GM19467 (cell line): ENCODE measurements at regions not wholly inside any gene's neighbourhood (a gene's known extent, or its start where the extent isn't known, plus 50 kb on each side); places are given as distances from the start of the nearest gene placed in this dataset.
"Not testable (repeated sequence)": the region's sequence is repeated elsewhere in the genome, so short reads cannot be mapped to it uniquely, and the experiment has no call there.

ENCODE experiments used
- ATAC-seq: cut with Tn5 transposase; IDR thresholded peaks from one replicate; pipeline ENCODE4 v1.9.1; 2021; ENCODE audit warnings: mild to moderate bottlenecking, moderate library complexity; ENCODE audit not compliant: unreplicated experiment

DNA sequence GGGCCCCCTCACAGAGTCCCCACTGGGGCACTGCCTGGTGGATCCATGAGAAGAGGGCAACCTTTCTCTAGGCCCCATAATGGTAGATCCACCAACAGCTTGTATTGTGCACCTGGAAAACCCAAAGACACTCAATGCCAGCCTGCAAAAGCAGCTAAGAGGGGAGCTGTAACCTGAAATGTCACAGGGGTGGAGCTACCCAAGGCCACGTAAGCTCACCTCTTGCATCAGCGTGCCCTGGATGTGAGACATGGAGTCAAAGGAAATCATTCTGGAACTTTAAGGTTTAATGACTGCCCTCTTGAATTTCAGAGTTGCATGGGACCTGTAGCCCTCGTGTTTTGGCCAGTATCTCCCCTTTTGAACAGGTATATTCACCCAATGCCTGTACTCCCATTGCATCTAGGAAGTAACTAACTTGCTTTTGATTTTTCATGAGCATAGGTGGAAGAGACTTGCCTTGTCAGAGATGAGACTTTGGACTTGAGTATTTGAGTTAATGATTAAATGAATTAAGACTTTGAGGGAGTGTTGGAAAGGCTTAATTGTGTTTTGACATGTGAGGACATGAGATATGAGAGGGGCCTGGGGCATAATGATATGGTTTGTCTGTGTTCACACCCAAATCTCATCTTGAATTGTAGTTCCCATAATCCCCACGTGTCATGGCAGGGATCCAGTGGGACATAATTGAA, 900.9 kb upstream of the ROBO1 start:
- ATAC-seq: no peak

DNA sequence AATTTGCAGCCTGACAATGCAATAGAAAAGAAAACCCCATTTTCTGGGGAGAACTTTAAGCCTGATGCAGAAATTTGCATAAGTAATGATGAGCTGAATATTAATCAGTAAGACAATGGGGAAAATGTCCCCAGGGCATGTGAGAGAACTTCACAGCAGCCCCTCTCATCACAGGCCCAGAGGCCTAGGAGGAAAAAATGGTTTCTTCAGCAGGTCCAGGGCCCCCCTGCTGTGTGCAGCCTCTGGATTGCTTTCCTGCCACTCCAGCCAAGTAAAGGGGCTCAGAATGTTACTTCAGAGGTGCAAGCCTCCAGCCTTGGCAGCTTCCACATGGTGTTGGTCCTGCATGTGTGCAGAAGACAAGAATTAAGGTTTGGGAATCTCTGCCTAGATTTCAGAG, 900.3 kb upstream of the ROBO1 start:
- ATAC-seq: no peak

DNA sequence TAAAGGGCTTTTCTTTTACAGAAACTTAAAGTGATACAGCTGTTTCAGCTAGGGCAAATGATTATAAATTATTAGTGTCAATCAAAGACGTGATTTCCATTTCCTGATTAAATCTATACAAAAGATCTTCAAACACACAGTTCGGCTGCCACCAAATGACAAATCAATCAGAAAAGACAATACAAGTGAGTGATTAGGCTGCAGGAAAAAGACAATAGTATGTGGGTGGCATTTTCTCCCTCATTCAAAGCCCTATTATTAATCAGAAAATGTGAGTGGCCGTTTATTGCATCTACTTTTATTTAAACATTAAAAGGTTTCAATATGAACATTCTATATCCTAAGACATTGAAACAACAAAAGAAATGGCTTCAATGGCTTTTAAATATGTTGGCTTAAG, 895.6 kb upstream of the ROBO1 start:
- ATAC-seq: no peak

GRCh38 chr3:80655216-80655615, 887.4 kb upstream of the ROBO1 start:
- no peak for ATAC-seq

DNA sequence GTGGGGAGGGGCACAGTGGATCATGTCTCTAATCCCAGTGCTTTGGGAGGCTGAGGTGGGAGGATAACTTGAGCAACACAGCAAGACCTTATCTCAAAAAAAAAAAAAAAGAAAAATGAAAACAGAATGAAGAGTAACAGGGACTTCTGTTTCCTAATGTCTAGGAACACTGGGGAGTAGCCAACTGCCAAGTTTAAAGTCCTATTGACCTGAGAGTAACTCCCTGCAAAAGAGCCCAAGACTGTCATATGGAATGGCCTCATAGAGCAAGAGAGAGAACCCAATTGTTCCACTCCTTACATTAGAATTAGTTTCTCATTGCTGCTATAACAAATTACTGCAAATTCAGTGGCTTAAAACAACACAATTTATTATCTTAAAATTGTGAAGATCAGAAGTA, 881.4 kb upstream of the ROBO1 start:
- ATAC-seq: no peak

DNA sequence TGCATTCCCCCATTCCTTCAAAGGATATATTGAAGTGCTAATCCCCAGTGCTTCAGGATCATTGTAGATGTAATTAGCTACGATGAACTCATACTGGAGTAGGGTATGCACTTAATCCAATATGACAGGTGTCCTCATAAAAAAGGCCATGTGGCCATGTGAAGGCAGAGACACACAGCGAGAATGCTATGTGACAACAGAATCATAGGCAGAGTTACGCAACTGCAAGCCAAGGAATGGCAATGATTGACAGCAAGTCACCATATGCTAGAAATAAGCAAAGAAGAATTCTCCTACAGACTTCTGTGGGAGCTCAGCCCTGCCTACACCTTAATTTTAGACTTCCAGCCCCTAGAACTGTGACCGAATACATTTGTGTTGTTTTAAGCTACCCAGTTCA, 875.6 kb upstream of the ROBO1 start:
- ATAC-seq: no peak

GRCh38 chr3:80618295-80619256, 850.8 kb upstream of the ROBO1 start:
- no peak for ATAC-seq

GRCh38 chr3:80612366-80612765, 844.6 kb upstream of the ROBO1 start:
- ATAC-seq: no peak

GRCh38 chr3:80608072-80608471, 840.3 kb upstream of the ROBO1 start:
- not testable (repeated sequence) for ATAC-seq

GRCh38 chr3:80606073-80606472, 838.3 kb upstream of the ROBO1 start:
- ATAC-seq: no peak

DNA sequence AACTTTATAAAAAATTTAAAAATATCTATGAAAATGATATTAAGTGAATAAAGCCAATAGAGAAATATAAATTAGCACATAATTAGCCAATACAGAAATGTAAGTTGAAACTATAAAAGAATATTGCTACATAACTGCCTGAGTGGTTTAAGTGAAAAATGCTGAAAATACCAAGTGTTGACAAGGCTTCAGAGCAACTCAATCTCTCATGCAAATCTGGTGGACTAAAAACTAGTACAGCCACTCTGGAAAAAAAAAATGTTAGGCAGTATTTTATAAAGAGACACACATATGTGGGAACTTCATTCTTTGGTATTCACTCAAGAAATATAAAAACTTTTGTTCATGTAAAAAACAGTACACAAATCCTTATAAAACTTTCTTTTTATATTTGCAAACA, 833.7 kb upstream of the ROBO1 start:
- ATAC-seq: no peak

GRCh38 chr3:80592792-80593191, 825.0 kb upstream of the ROBO1 start:
- no peak for ATAC-seq

DNA sequence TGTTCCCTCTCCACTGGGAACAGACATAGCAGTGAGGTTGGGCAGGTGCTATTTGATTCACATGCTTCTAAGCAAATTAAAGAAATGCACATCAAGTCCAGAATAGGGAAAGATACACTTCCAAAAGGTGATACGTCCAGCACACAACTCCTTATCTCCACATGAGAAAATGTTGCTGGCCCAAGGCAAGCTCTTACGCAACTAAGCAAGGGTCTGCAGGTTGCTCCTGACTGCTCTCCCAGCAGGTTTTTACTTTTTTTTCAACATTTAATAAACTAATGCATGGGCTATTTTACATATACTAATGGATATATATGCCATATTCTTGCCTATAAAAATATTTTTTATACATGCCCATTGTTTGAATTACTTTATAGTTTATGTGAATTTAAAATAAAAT, 818.5 kb upstream of the ROBO1 start:
- no peak for ATAC-seq

DNA sequence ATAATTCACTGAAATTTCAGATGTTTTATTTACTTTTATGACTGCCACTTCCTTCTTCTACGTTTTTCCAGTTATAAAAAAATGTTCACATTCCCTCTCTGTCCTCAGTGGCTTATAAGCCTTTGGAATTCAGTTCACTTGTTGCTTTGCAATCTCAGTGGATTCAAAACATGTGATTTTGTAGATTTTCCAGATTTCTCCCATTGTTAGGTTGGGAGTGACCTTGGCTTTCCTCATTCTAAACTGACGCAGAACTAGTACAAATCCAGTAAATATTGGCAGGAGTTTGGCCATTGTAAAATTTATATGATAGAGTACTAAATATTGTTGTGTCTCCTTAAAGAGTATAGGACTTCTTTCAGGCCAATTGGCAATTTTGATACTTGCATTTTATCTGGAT, 812.3 kb upstream of the ROBO1 start:
- ATAC-seq: no peak

DNA sequence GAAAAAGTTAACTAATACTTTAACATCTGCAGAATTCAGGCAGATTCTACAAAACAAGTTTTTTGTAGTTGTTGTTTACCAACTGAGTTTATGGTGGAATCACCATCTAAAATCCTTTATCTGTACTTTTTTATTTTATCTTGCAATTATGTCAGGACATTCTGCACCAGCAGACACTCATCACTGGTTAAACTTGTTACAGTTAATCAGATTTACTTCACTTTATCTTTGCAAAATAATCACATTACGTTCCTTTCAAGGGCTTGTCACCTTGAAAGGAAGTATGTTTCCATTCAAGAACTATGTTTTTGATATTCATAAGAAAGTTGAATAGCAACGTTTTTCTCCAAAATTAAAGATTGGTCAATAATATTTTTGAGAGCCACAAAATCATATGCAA, 796.6 kb upstream of the ROBO1 start:
- no peak for ATAC-seq

- no peak for ATAC-seq
Observed at GRCh38 chr3:80559701-80560100, 791.9 kb upstream of the ROBO1 start.

DNA sequence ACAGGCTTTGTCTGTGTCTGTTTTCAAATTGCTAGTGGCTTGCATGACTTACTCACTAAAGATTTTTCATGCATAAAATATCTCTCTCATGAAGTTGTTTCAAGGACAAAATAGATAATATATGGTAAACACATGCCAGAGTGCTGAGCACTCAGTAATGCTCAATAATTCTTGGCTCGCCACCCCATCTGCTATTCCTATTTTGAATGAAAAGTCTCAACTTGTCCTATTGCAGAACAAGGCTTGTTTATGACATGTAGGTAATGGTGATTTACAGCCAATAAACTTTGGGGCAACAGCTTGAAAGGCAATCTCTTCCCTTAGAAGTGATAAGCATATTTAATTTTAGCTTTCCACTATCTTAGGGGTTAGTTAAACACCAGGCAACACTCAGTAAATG, 789.0 kb upstream of the ROBO1 start:
- ATAC-seq: no peak

GRCh38 chr3:80554304-80554703, 786.5 kb upstream of the ROBO1 start:
- ATAC-seq: no peak

- no peak for ATAC-seq
Observed at GRCh38 chr3:80553211-80553610, 785.4 kb upstream of the ROBO1 start.

DNA sequence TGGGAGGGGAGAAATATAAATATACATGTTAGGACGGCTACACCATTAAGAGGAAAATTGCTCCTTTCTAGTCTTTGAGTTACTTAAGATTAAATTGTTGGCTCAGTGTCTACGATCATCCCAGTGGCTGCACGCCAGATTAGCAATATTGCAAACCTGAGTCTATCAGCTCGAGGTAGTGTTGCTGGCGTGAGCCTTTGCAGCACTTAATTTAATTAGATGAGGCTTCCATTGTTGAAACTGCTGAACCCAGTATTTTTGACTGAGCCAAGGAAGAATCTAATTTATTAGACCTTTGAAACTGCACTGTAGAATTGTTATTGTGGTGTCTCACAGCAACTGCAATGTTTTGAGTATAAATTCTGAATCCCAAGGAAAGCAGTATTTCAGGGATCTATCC, 782.4 kb upstream of the ROBO1 start:
- ATAC-seq: no peak

GRCh38 chr3:80549173-80549572, 781.4 kb upstream of the ROBO1 start:
- ATAC-seq: no peak

GRCh38 chr3:80543154-80543553, 775.4 kb upstream of the ROBO1 start:
- no peak for ATAC-seq
